RCC 7860 (cell line): ENCODE measurements at regions not wholly inside any gene's neighbourhood (a gene's known extent, or its start where the extent isn't known, plus 50 kb on each side); places are given as distances from the start of the nearest gene placed in this dataset.
"Not testable (repeated sequence)": the region's sequence is repeated elsewhere in the genome, so short reads cannot be mapped to it uniquely, and the experiment has no call there.

Source experiments
- DNase-seq: peaks from one replicate; pipeline ENCODE4 v3.0.0-alpha.2; 2015; ENCODE audit warnings: low spot score
- FAIRE-seq: peaks from 2 replicates; lab custom pipeline; 2012; peaks lifted over from hg19 to GRCh38; lab: Jason Lieb, UNC

DNA sequence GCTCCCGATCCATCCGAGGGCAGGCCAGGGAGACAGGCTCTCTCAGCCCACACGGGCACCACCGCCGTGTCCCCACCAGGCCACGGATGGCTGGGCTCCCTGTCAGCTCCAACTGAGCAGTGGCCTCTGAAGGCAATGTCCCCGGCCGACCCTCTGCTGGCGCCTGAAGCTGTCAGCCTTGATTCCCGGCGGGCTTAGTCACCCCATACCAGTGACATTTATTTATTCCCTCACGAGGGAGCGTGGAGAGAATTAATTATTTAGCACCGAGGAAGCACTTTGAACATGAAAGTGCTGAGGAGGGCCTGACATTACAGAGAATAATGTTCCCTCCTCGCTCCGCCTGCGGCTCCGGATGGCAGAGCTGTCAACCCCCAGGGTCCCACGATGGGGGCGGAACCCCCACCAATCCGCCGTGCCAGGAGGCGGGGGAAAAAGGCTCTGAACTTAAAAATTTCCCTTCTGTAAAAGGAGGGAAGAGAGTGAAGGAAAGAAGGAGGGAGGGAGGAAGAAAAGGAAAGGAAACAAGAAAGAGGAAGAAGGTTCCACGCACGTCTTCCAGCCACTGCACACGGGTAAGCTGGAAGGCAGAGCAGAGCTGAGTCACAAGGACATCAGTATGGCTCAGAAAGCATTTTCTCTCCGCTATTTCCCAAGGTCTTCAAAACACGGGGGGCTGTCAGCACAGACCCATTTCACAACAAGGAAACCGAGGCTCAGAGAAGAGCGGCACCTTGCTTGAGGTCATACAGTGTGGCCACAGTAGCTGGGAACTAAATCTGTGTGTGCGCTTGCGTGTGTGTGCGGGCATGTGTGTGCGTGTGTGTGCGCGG is 108.7 kb upstream of the NCOR2 start:
- DNase-seq (peak; percentile 73), FAIRE-seq (peak; percentile 79)

DNA sequence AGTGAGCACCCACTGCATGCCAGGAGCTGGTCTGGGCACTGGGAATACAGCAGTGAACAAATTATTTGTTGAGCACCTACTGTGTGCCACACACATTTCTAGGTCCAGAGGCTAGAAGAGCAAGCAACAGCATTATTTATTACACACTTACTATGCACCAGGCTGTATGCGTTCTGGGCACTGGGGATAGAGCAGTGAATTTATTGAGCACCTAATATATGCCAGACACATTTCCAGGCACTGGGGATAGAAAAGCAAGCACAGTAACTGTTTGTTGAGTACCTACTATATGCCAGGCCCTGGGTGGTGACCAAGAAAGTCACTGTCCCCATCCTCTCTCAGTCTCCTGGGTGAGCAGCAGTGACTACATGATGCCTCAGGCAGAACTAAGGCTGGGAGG is 107.5 kb upstream of the NCOR2 start:
- DNase-seq (no peak), FAIRE-seq (no peak)

DNA sequence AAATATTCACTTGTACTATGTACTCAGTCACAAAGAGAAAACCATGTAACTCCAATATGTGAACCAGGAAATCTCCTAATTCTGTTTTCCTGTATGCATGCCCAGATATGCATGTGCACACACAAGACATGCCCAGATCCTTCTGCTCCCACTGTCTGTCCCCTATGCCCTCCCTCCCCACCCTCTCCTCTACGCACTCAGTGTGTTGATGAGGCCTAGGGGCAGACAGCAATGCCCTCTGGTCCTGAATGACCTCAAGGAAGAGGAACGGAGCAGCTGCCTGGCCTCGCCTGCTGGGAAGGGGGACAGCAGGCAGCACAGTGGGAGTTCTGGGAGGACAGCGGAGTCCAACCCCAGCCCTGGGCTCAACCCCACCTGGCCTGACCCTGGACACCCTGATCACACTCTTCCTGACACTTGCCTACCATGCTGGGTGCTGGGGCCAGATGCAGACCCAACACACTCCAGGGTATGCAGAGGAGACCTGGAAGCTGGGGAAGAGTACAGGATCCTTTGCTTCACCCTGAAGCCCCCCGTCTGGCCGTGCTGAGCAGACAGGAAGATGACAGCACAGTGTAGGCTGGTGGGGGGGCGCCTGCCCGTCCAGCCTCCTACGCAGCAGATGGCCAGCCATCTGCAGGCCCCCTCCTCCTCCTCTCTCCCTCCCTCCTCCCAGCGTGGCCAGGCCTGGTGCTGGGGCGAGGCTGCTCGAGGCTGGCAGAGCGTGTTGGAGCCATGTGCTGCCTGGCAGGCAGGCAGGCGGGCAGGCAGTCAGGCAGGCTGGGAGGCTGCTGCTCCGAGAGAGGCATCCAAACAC is 106.6 kb upstream of the NCOR2 start:
- no peak for FAIRE-seq
- no peak for DNase-seq

DNA sequence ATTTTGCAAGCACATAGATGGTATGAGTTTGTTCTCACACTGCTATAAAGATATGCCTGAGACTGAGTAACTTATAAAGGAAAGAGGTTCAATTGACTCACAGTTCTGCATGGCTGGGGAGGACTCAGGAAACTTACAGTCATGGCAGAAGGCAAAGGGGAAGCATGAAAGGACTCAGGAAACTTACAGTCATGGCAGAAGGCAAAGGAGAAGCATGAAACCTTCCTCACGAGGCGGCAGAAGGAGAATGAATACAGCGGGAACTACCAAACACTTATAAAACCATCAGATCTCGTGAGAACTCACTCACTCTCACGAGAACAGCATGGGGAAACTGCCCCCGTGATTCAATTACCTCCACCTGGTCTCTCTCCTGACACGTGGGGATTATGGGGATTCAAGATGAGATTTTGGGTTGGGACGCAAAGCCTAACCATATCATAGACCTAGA is 101.9 kb upstream of the NCOR2 start:
- not testable (repeated sequence) for DNase-seq

DNA sequence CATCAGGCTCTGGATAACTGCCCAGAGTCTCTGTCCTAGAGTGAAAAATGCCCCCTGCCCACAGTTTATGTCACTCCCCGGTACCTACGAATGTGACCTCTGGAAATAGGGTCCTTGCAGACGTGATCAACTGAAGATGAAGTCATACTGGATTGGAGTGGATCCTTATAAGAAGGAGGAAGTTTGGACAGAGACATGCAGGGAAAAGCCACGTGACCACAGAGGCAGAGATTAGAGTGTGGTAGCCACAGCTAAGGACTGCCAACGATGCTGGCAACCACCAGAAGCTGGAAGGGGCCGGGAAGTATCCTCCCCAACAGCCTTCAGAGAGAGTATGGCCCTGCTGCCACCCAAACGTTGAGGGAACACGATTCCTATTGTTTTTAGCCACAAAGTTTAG is 101.2 kb upstream of the NCOR2 start:
- FAIRE-seq (no peak), DNase-seq (no peak)

More for the DNA sequence above, 101.9 kb upstream of the NCOR2 start:
- FAIRE-seq = not testable (repeated sequence)

DNA sequence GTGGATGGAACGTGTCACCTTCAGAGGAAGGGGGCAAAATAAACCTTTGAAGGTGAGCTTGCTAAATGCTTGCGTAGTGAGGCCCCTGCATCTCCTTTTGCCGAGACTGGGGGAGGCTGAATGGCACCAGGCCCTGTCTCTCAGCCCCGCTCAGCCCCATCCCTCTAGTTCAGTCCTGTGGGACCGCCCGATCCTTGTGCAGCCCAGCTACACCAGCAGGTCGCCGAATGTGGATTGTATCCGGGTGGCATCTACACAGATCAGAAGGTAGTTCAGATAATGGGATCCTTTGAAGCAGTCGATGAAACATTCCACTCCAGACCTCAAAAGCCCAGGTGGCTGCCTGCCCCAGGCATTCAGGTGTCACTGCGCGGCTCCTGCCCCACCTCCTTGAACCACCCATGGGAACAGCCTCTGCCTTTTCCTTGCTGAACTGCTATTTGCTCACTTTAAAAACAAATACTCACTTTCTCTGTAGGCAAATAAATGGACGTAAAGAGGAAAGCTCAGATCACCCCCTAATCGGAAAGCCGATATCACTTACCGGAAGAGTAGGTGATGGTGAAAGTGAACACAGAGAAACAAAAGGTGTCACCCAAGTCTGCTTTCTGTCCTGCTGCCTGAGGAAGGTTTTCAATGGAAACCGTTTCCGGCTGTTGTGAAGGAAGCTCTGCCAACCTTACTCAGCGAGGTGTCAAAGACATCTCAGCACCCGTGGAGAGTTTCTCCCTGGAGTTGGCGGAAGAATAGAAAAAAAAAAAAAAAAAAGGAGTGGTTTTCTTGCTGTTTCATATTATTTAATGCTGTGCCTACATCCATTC is 100.3 kb upstream of the NCOR2 start:
- DNase-seq (no peak), FAIRE-seq (no peak)

DNA sequence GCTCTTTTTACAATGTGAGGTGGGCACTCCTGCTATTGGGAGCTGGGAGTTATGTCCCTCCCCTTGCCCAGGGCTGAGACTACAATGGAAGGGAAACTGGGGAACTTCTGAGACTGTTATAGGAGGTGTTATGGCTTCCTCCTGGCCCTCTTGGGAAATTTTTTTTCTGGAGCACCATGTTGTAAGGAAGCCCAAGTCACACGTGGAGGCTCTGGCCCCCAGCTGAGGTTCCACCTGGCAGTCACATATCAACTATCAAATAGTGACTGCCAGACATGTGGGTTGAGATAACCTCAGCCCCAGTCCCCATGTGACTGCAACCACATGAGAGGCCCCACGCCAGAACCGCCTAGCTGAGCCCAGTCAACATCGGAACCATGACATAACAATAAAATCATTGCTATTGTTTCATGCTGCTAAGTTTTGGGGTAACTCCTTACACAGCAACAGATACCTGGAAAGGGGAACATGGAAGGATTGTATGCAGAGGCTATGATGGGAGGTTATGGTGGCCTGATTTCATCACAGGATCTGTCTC is 99.4 kb upstream of the NCOR2 start:
- no peak for FAIRE-seq

DNA sequence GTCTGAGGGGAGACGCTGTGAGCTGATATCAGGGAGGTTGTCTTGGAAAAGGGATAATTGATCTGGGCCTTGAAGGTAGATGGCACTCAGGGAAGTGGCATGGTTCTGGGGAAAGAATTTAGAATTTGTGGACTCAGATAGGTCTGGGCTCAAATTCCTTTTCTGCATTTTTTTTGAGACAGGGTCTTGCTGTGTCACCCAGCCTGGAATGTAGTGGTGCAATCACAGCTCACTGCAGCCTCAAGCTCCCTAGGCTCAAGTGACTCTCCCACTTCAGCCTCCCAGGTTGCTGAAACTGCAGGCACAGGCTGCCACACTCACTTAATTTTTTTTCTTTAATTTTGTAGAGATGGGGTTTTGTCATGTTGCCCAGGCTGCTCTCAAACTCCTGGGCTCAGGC is 98.1 kb upstream of the NCOR2 start:
- DNase-seq (no peak), FAIRE-seq (no peak)

More for the DNA sequence above, 99.4 kb upstream of the NCOR2 start:
- DNase-seq = no peak

DNA sequence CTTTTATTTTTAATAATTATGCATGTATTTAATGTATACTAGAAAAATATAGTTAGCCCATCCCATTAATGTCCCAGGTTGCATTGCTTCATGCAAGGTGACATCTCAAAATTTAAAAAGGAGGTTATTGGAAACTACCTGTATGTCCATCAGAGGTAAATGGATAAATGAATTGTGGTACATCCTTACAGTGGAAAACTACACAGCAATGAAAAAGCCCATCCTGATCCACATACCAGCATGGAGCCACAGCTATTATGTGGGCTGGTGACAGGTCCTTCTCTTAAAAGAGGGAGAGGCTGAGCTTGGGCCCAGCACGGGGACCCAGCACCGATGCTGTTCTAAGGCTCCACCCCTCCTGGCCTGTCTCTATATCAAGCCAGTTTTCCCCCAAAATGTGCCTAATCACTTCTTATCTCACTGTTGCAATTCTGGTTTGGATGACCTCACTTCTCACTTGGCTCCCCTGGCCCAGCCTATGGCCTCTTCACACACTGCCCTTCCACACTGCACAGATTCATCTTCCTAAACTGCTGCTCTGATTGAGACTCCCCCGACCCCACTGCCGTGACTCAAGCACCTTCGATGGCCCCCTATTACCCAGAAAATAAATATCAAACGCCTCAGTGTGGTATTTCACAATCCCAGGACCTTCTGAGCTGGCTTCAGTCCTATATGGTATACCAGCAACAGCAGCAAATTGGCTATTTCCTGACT is 97.1 kb upstream of the NCOR2 start:
- DNase-seq (no peak), FAIRE-seq (no peak)

DNA sequence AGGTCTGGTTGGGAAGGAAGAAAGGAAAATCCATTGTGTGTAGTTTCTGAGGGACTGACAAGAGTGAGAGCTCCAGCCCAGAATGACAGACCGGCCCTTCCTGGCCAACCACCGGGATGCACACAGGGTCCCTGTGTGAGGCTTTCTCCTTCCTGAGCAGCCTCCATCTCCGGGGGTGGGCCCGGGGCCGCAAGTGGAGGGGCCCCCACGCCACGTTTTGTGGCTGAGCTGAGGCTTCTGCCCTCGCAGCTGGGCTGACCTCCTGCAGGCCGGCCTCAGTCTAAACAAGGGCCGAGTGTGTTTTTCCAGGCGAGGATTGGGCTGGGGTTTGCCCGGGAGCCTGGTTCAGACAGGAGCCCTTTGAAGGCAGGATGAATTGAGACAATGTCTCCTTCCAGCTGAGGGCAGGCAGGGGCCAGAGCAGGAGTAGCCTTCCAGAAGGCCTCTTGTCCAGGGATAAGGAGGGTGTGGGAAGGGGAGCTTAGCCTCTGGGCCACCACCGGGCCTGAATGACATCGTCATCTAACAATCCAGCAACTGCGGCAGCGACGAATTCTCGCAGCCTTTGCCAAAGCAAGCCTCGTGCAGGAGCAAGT is 96.5 kb upstream of the NCOR2 start:
- FAIRE-seq (no peak), DNase-seq (no peak)

DNA sequence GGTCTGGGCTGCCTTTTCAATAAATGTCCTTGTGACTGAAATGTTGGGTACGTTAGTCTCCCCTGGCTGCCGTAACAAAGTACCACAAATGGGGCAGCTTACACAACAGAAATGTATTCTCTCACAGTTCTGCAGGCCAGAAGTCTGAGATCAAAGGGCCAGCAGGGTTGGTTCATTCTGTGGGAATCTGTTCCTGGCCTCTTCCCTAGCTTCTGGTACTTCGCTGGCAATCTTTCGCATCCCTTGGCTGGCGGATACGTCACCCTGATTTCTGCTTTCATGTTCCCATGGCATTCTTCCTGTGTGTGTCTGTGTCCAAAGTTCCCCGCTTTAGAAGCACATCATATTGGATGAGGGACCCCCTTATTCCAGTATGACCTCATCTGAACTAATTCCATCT is 95.8 kb upstream of the NCOR2 start:
- no peak for DNase-seq
- no peak for FAIRE-seq

DNA sequence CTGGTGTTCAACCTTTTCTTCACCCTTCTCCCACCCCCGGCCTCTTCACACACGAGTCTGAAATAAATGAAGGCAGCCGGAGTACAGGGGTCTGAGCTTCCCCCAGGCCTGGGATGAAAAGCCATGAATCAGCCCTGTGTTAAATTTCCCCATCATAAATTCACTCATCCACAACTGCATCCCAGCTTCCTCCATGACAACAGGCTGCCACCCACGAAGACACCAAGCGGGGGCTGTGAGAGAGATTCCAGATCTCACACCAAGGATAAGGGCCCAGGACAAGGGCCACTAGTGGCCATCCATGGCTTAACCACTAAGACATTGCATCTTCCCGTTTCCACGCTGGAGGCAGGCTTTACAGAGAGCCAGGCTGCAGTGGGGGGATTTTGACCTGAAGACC is 93.9 kb upstream of the NCOR2 start:
- no peak for FAIRE-seq
- peak; percentile 36 for DNase-seq

DNA sequence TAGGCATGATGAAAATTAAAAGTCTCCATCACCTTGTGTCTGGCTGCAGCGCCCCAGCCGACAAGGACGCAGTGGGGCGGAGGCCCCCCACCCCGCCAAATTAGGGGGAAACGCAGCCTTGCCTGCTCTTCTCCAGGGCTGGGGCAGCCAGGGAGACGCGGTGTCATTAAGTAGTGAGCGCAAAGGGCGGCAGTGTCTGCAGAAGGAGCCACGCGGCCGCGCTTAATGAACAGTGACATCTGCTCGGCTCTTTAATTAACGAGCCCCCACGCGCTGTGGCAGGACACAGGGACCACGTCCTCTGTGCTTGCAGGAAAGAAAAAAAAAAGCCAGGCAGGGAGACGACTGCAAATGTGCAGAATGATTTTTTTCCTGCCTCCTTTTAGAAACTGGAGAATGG is 93.4 kb upstream of the NCOR2 start:
- FAIRE-seq = no peak
- DNase-seq = no peak

DNA sequence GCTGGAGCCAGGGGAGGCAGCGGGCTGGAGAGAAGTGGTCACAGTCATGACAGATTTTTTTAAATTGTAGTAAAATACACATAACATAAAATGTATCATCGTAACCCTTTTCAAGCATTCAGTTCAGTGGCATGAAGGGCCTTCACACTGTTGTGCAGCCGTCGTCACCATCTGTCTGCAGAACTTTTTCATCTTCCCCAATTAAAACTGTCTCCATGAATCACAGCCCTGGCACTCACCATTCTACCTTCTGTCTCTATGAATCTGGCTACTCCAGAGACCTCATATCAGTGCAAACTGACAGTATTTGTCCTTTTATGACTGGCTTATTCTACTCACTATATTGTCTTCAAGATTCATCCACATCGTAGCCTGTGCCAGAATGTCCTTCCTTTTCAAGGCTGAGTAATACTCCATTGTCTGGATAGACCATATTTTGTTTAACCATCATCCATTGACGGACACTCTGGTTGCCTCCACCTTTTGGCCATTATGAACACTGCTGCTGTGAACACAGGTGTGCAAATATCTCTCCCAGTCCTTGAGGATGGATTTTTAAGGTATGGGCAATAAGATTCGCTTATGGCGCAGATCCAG is 91.5 kb upstream of the NCOR2 start:
- FAIRE-seq (no peak), DNase-seq (no peak)

DNA sequence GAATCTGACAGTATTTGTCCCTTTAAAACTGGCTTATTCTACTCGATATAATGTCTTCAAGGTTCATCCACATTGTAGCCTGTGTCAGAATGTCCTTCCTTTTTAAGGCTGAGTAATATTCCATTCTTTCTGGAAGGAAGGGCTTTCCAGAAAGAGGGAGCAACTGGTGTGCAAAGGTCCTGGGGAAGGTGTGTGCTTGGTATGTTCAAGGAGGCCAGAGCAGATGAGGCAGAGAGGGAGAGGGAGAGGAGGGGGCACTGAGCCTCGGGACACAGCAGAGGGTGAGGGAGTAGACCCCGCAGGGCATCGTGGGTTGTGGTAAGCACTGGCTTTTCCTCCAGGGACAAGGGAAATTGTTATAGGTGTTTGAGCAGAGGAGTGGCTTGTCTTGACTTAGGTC is 90.9 kb upstream of the NCOR2 start:
- no peak for FAIRE-seq

DNA sequence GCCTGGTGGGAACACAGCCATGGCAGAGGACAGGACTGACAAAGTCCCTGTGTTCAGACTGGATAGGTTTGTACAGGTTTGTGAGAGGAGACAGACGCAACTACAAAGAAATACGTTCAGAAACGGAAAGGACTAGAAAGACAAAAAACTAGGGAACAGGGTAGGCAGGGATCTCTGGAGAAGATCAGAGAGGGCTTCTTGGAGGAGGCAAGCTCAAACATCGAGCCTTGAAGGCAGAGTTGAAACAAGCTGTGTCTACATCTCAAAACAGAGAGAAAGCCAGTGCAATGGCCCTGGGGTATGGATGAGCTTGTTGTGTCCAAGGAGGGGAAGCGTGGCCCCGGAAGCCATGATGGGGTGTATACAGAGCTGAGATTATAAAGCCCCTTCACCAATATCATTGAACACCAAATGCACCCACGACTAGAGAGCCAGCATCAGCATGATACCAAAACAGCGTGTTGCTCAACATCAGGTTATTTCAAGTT is 89.6 kb upstream of the NCOR2 start:
- FAIRE-seq (no peak), DNase-seq (no peak)

More for the DNA sequence above, 90.9 kb upstream of the NCOR2 start:
- no peak for DNase-seq

DNA sequence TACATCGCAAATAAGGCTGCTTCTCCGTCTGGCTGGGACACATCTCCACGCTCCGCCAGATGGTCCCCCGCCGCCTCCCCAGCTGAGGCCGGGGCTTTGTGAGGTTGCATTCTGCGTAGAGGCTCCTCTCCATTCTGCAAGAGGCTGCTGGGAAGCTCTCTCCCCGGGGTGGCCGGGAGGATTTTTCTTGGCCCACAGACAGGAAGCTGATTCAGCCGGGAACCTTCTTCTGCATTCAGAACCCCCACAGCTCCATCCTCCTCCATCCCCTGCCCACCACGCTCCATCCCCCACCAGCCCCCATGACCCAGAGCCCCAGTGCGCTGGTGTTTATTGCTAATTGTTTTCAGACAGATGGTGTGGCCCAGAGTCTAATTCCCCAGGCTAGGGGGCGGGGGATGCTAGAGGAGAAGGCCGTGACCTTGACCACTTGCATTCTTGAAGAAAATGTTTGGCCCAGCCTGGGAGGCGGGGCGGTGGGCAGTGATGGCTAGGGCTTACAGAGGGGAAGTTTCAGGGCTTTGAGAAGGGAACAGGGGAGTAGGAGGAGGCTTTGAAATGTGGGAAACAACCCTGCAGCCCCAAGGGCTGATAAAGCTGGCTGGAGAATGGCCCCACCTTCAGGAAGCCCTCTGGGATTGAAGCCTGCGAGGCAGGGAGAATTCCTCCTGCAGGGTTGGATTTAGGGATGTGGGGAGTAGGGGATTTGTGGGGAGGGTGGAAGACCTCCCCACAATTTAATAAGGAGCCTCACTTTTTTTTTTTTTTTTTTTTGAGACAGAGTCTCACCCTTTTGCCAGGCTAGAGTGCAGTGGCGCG is 88.5 kb upstream of the NCOR2 start:
- DNase-seq (no peak), FAIRE-seq (no peak)

DNA sequence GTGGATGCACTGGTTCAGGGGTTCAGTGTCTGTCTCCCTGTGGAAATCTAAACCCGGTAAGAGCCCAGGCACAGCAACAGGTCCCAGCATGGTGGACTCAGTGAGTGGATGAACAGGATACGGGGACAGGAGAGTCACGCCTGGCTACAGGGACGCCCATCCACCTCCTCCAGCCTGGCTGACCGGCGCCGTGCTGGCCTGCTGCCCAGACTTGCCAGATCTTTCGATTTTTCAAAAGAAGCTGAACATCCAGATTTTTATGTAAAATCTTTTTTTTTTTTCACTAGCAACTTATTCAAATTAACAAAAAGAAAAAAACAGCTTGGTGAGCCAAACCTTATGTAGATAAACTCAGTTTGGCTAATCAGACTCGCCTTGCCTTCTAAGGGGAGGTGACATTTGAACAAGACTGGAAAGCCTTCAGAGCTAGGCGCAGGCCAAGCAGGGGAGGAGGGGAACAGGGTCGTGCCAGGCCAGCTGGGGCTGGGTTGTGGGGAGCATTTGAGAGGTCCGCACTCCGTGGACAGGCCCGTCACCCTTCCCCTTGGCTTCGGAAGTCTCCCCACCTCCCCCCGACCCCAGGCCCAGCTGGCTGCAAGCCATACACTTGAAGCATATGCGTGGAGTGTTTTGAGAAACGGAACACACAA is 87.8 kb upstream of the NCOR2 start:
- FAIRE-seq (no peak), DNase-seq (no peak)
